ENCODE measurements at regions not wholly inside any gene's neighbourhood (a gene's known extent, or its start where the extent isn't known, plus 50 kb on each side); places are given as distances from the start of the nearest gene placed in this dataset.
"Not testable (repeated sequence)": the region's sequence is repeated elsewhere in the genome, so short reads cannot be mapped to it uniquely, and the experiment has no call there.

- no peak for DNase-seq (ENCODE audit: low read depth in 2 of 3, low spot score in 2 of 3)
These were observed 128.9 kb downstream of the TMEM200A start for GRCh38 chr6:130494729-130495128.

DNA sequence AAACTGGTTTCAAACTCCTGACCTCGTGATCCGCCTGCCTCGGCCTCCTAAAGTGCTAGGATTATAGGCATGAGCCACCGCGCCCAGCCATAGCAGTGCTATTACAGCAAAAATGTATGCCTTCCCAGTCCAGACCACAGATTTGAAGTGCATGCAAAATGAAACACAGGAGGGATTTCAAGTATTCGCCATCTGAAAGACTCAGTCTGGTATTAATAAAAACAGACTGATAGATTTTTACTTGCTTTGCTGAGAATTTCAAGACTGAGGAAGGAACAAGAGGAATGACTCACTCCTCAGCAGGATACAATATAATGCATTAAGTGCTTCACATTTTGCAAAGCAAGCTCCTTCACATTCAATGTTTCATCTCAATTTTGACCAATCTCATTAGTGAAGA is 134.9 kb downstream of the TMEM200A start:
- DNase-seq (ENCODE audit: low read depth in 2 of 3, low spot score in 2 of 3), result no peak

GRCh38 chr6:130503146-130503545 is 137.3 kb downstream of the TMEM200A start:
- DNase-seq (ENCODE audit: low read depth in 2 of 3, low spot score in 2 of 3), result no peak

DNA sequence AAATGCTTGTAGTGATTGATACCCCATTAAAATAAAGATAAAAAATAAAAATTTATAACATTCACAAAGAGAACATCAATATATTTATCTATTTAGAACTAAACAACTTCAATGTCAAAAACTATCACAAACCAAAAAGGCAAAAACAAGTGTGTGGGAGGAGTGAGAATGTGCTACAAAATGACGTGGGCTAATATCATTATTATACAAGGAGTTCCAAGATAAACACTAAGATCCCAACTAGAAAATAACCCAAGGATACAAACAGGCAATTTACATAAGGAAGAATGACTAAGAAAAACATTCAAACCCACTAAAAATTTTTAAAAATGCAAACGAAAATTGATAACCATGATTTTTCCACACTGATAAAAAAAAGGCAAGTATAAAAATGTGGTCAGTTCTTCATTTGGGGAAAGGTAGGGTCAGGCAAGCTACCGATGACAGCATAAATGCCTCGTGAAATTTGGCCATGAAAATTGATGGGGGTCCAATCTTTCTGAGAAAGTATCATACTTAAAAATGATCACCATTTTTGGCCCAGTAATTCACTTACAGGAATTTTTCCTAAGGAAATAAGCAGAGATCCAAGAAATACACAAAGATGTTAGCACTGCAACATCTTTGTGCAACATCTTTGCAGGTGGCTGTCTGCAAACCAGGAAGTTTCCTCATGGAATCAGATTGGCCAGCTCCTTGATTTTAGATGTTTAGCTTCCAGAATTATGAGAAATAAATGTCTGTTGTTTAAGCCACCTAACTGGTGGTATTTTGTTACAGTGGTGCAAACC is 140.2 kb downstream of the TMEM200A start:
- DNase-seq (ENCODE audit: low read depth in 2 of 3, low spot score in 2 of 3), result no peak

- not testable (repeated sequence) for DNase-seq (ENCODE audit: low read depth in 2 of 3, low spot score in 2 of 3)
These were observed 141.3 kb downstream of the TMEM200A start for GRCh38 chr6:130507005-130507665.

GRCh38 chr6:130507666-130508028 is 141.8 kb downstream of the TMEM200A start:
- DNase-seq (ENCODE audit: low read depth in 2 of 3, low spot score in 2 of 3), result no peak

- peak; percentile 30 to 98 (median 90) for DNase-seq (ENCODE audit: low read depth in 2 of 3, low spot score in 2 of 3)
These were observed 148.0 kb downstream of the TMEM200A start for GRCh38 chr6:130513770-130514169.

- no peak for DNase-seq (ENCODE audit: low read depth in 2 of 3, low spot score in 2 of 3)
These were observed 148.9 kb downstream of the TMEM200A start for GRCh38 chr6:130514712-130515111.

GRCh38 chr6:130515306-130515705 is 149.5 kb downstream of the TMEM200A start:
- DNase-seq (ENCODE audit: low read depth in 2 of 3, low spot score in 2 of 3), result no peak

DNA sequence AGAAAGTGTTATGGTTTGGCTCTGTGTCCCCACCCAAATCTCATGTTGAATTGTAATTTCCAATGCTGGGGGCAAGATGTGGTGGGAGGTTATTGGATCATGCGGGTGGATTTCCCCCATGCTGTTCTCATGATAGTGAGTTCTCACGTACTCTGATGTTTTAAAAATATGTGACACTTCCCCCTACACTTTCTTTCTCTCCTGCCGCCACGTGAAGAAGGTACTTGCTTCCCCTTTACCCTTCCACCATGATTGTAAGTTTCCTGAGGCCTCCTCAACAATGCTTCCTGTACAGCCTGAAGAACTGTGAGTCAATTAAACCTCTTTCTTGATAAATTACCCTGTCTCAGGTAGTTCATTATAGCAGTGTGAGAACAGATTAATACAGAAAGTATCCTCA is 150.8 kb downstream of the TMEM200A start:
- DNase-seq (ENCODE audit: low read depth in 2 of 3, low spot score in 2 of 3), result no peak

- DNase-seq (ENCODE audit: low read depth in 2 of 3, low spot score in 2 of 3), result no peak
These were observed 151.7 kb downstream of the TMEM200A start for GRCh38 chr6:130517444-130517931.

- DNase-seq (ENCODE audit: low read depth in 2 of 3, low spot score in 2 of 3), result no peak
These were observed 152.8 kb downstream of the TMEM200A start for GRCh38 chr6:130518588-130518987.

GRCh38 chr6:130520221-130520620 is 154.4 kb downstream of the TMEM200A start:
- no peak for DNase-seq (ENCODE audit: low read depth in 2 of 3, low spot score in 2 of 3)

DNA sequence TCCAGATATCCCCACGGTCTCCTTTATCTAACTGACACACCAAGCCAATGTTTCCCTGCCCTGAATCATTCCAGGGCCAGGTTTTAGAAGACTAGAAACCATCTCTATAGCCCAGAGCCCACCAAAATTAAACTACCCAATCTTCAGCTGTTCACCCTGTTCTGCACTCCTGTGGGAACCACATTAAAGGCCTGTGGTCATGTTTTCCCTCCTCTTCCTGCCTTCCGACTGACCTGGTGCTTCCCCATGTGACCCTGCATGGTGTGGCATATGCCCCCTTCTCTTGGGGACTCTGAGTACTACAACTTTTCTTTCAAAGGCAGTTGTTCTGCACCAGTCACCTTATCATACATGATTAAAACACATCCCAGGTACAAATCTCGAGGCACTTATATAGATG is 155.0 kb downstream of the TMEM200A start:
- no peak for DNase-seq (ENCODE audit: low read depth in 2 of 3, low spot score in 2 of 3)

- peak in 1 of 3 donors; percentile 40 for DNase-seq (ENCODE audit: low read depth in 2 of 3, low spot score in 2 of 3)
These were observed 158.7 kb downstream of the TMEM200A start for GRCh38 chr6:130524552-130524951.

GRCh38 chr6:130525408-130525807 is 159.6 kb downstream of the TMEM200A start:
- DNase-seq (ENCODE audit: low read depth in 2 of 3, low spot score in 2 of 3), result peak in 2 of 3 donors; percentile 41 to 83

DNA sequence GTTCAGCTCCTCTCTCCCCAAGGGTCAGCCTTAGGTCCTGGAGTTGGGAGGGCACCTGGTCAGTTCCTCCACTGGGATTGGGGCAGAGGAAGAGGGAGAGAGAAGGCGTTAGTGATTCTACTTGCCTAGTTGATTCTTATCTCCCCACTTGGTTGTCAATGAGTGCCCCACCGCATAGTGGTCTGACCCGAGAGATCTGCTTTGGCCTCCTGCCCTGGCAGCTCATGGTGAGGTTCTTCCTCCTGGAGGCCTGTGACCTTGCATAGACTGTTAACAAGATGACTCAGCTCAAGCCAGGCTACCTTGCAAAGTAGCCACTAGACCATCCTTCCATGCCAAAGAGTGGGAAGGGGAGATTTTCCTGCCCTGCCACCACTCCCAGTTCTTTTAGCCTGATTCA is 160.6 kb downstream of the TMEM200A start:
- no peak for DNase-seq (ENCODE audit: low read depth in 2 of 3, low spot score in 2 of 3)

GRCh38 chr6:130527173-130527572 is 161.4 kb downstream of the TMEM200A start:
- no peak for DNase-seq (ENCODE audit: low read depth in 2 of 3, low spot score in 2 of 3)

GRCh38 chr6:130529569-130530149 is 163.8 kb downstream of the TMEM200A start:
- DNase-seq (ENCODE audit: low read depth in 2 of 3, low spot score in 2 of 3), result no peak

DNA sequence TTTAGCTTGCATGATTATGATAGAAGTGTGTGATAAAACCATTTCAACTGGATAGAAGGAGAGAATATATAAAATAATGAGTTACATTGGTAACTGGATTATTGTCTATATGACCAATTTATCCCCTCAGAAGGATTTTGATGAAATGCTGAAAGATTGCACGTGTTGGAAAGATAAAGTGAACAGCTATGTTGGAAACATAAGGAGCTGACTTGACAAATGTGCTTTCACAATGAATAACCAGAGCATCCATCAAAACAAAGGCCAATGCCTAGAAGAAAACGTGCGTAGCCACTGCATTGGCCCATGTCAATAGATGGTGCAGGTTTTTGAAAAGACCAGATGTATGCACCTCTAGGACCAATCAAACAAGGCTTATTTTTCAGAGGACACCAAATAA is 168.8 kb downstream of the TMEM200A start:
- no peak for DNase-seq (ENCODE audit: low read depth in 2 of 3, low spot score in 2 of 3)

- no peak for DNase-seq (ENCODE audit: low read depth in 2 of 3, low spot score in 2 of 3)
These were observed 169.4 kb downstream of the TMEM200A start for GRCh38 chr6:130535242-130535641.

GRCh38 chr6:130537447-130537846 is 171.6 kb downstream of the TMEM200A start:
- DNase-seq (ENCODE audit: low read depth in 2 of 3, low spot score in 2 of 3), result no peak

Measured in hematopoietic multipotent progenitor cell (in vitro differentiated cells).